HG03045 (cell line): ENCODE measurements at regions not wholly inside any gene's neighbourhood (a gene's known extent, or its start where the extent isn't known, plus 50 kb on each side); places are given as distances from the start of the nearest gene placed in this dataset.
"Not testable (repeated sequence)": the region's sequence is repeated elsewhere in the genome, so short reads cannot be mapped to it uniquely, and the experiment has no call there.

Experiments used
- ATAC-seq: cut with Tn5 transposase; IDR thresholded peaks from one replicate; pipeline ENCODE4 v1.9.1; 2021; ENCODE audit warnings: mild to moderate bottlenecking, moderate library complexity; ENCODE audit not compliant: unreplicated experiment

- no peak for ATAC-seq
Observed at GRCh38 chr9:87357600-87357999, 140.1 kb upstream of the DAPK1 start.

- ATAC-seq, result no peak
Observed at GRCh38 chr9:87359264-87359663, 138.4 kb upstream of the DAPK1 start.

- ATAC-seq, result no peak
Observed at GRCh38 chr9:87359958-87360601, 137.6 kb upstream of the DAPK1 start.

GRCh38 chr9:87370049-87370685 lies 127.5 kb upstream of the DAPK1 start:
- ATAC-seq, result no peak

GRCh38 chr9:87371795-87372355 lies 125.8 kb upstream of the DAPK1 start:
- ATAC-seq, result no peak

- ATAC-seq, result no peak
Observed at GRCh38 chr9:87372356-87372851, 125.3 kb upstream of the DAPK1 start.

- peak; percentile 69 for ATAC-seq
Observed at GRCh38 chr9:87374023-87374919, 123.4 kb upstream of the DAPK1 start.

GRCh38 chr9:87375397-87376073 lies 122.1 kb upstream of the DAPK1 start:
- no peak for ATAC-seq

- no peak for ATAC-seq
Observed at GRCh38 chr9:87378676-87379075, 119.0 kb upstream of the DAPK1 start.

- ATAC-seq, result no peak
Observed at GRCh38 chr9:87379300-87379699, 118.4 kb upstream of the DAPK1 start.

- no peak for ATAC-seq
Observed at GRCh38 chr9:87381050-87381711, 116.5 kb upstream of the DAPK1 start.

- ATAC-seq, result no peak
Observed at GRCh38 chr9:87381746-87382145, 115.9 kb upstream of the DAPK1 start.

GRCh38 chr9:87382900-87383299 lies 114.8 kb upstream of the DAPK1 start:
- no peak for ATAC-seq

- ATAC-seq, result no peak
Observed at GRCh38 chr9:87383344-87384150, 114.1 kb upstream of the DAPK1 start.

- ATAC-seq, result no peak
Observed at GRCh38 chr9:87386490-87387025, 111.1 kb upstream of the DAPK1 start.

GRCh38 chr9:87387351-87388011 lies 110.2 kb upstream of the DAPK1 start:
- no peak for ATAC-seq

GRCh38 chr9:87388708-87389107 lies 109.0 kb upstream of the DAPK1 start:
- ATAC-seq, result not testable (repeated sequence)

GRCh38 chr9:87389936-87390335 lies 107.7 kb upstream of the DAPK1 start:
- ATAC-seq, result no peak

- ATAC-seq, result no peak
Observed at GRCh38 chr9:87390361-87390760, 107.3 kb upstream of the DAPK1 start.
